Activated naive CD4-positive, alpha-beta T cell treated with anti-CD3 and anti-CD28 coated beads, Interleukin-2, amount 50 U/mL, for 24 hours (primary cell): ENCODE measurements at regions not wholly inside any gene's neighbourhood (a gene's known extent, or its start where the extent isn't known, plus 50 kb on each side); places are given as distances from the start of the nearest gene placed in this dataset.

Experiments used
- H3K27ac Mint-ChIP-seq: one replicate; pipeline ENCODE4 v1.8.0; 2021; ENCODE audit warnings: mild to moderate bottlenecking, mixed read lengths
- H3K27me3 Mint-ChIP-seq: one replicate; pipeline ENCODE4 v1.8.0; 2021; ENCODE audit warnings: mixed read lengths
- H3K36me3 Mint-ChIP-seq: one replicate; pipeline ENCODE4 v1.8.0; 2021; ENCODE audit warnings: mixed read lengths
- H3K4me1 Mint-ChIP-seq: one replicate; pipeline ENCODE4 v1.8.0; 2021; ENCODE audit warnings: mixed read lengths
- H3K4me3 Mint-ChIP-seq: one replicate; pipeline ENCODE4 v1.8.0; 2021; ENCODE audit warnings: mild to moderate bottlenecking, mixed read lengths
- H3K9me3 Mint-ChIP-seq: one replicate; pipeline ENCODE4 v1.8.0; 2021; ENCODE audit warnings: mixed read lengths

GRCh38 chr3:187955587-187955952 lies 198.4 kb upstream of the LPP start:
- H3K4me1 Mint-ChIP-seq = peaks cover 40% of the 10 kb centered on the region
- H3K36me3 Mint-ChIP-seq = no peaks in the 10 kb centered on the region
- no peak overlapping the region for H3K4me3 Mint-ChIP-seq
- no peaks in the 10 kb centered on the region for H3K9me3 Mint-ChIP-seq
- no peak overlapping the region for H3K27ac Mint-ChIP-seq
- no peaks in the 10 kb centered on the region for H3K27me3 Mint-ChIP-seq

GRCh38 chr3:187957165-187957581 lies 196.8 kb upstream of the LPP start:
- Mint-ChIP-seq H3K27ac (no peak overlapping the region), H3K4me3 (no peak overlapping the region), H3K27me3 (no peaks in the 10 kb centered on the region), H3K9me3 (no peaks in the 10 kb centered on the region), H3K4me1 (peaks cover 38% of the 10 kb centered on the region), H3K36me3 (no peaks in the 10 kb centered on the region)

- H3K27ac Mint-ChIP-seq = no peak overlapping the region
- H3K4me3 Mint-ChIP-seq = no peak overlapping the region
Observed at GRCh38 chr3:187957582-187957981, 196.4 kb upstream of the LPP start.

GRCh38 chr3:187958432-187959003 lies 195.4 kb upstream of the LPP start:
- peak overlapping the region; percentile 73 for H3K4me3 Mint-ChIP-seq
- no peaks in the 10 kb centered on the region for H3K36me3 Mint-ChIP-seq
- peak overlapping the region; percentile 91 for H3K27ac Mint-ChIP-seq
- no peaks in the 10 kb centered on the region for H3K27me3 Mint-ChIP-seq
- H3K9me3 Mint-ChIP-seq = no peaks in the 10 kb centered on the region
- peaks cover 37% of the 10 kb centered on the region for H3K4me1 Mint-ChIP-seq

More at GRCh38 chr3:187957582-187957981, 196.4 kb upstream of the LPP start:
- no peaks in the 10 kb centered on the region for H3K36me3 Mint-ChIP-seq
- no peaks in the 10 kb centered on the region for H3K9me3 Mint-ChIP-seq
- H3K4me1 Mint-ChIP-seq = peaks cover 37% of the 10 kb centered on the region
- H3K27me3 Mint-ChIP-seq = no peaks in the 10 kb centered on the region

- no peaks in the 10 kb centered on the region for H3K27me3 Mint-ChIP-seq
- H3K4me1 Mint-ChIP-seq = peaks cover 32% of the 10 kb centered on the region
- no peak overlapping the region for H3K27ac Mint-ChIP-seq
- no peaks in the 10 kb centered on the region for H3K36me3 Mint-ChIP-seq
- no peak overlapping the region for H3K4me3 Mint-ChIP-seq
- H3K9me3 Mint-ChIP-seq = no peaks in the 10 kb centered on the region
Observed at GRCh38 chr3:187960820-187961219, 193.1 kb upstream of the LPP start.

GRCh38 chr3:187961366-187961765 lies 192.6 kb upstream of the LPP start:
- Mint-ChIP-seq H3K27ac (no peak overlapping the region), H3K9me3 (no peaks in the 10 kb centered on the region), H3K36me3 (no peaks in the 10 kb centered on the region), H3K27me3 (no peaks in the 10 kb centered on the region), H3K4me1 (peaks cover 28% of the 10 kb centered on the region), H3K4me3 (no peak overlapping the region)

- Mint-ChIP-seq H3K4me3 (no peak overlapping the region), H3K9me3 (no peaks in the 10 kb centered on the region), H3K36me3 (no peaks in the 10 kb centered on the region), H3K27me3 (no peaks in the 10 kb centered on the region), H3K27ac (no peak overlapping the region), H3K4me1 (peaks cover 14% of the 10 kb centered on the region)
Observed at GRCh38 chr3:187963003-187963676, 190.8 kb upstream of the LPP start.

GRCh38 chr3:187963677-187964385 lies 190.1 kb upstream of the LPP start:
- H3K4me1 Mint-ChIP-seq = peaks cover 7% of the 10 kb centered on the region
- no peak overlapping the region for H3K4me3 Mint-ChIP-seq
- no peaks in the 10 kb centered on the region for H3K27me3 Mint-ChIP-seq
- H3K36me3 Mint-ChIP-seq = no peaks in the 10 kb centered on the region
- peak overlapping the region; percentile 37 for H3K27ac Mint-ChIP-seq
- no peaks in the 10 kb centered on the region for H3K9me3 Mint-ChIP-seq

- Mint-ChIP-seq H3K27me3 (no peaks in the 10 kb centered on the region), H3K27ac (no peak overlapping the region), H3K36me3 (no peaks in the 10 kb centered on the region), H3K9me3 (no peaks in the 10 kb centered on the region), H3K4me3 (no peak overlapping the region), H3K4me1 (no peaks in the 10 kb centered on the region)
Observed at GRCh38 chr3:187964760-187965159, 189.2 kb upstream of the LPP start.

- Mint-ChIP-seq H3K4me1 (no peaks in the 10 kb centered on the region), H3K27me3 (no peaks in the 10 kb centered on the region), H3K36me3 (no peaks in the 10 kb centered on the region), H3K4me3 (no peak overlapping the region), H3K9me3 (no peaks in the 10 kb centered on the region), H3K27ac (no peak overlapping the region)
Observed at GRCh38 chr3:187966096-187966495, 187.9 kb upstream of the LPP start.

- Mint-ChIP-seq H3K4me1 (no peaks in the 10 kb centered on the region), H3K4me3 (no peak overlapping the region)
Observed at GRCh38 chr3:187966636-187967406, 187.1 kb upstream of the LPP start.

GRCh38 chr3:187967993-187968392 lies 186.0 kb upstream of the LPP start:
- Mint-ChIP-seq H3K27ac (no peak overlapping the region), H3K27me3 (no peaks in the 10 kb centered on the region), H3K36me3 (no peaks in the 10 kb centered on the region), H3K4me3 (no peak overlapping the region), H3K4me1 (no peaks in the 10 kb centered on the region), H3K9me3 (no peaks in the 10 kb centered on the region)

More at GRCh38 chr3:187966636-187967406, 187.1 kb upstream of the LPP start:
- H3K27me3 Mint-ChIP-seq = no peaks in the 10 kb centered on the region
- H3K27ac Mint-ChIP-seq = no peak overlapping the region
- H3K9me3 Mint-ChIP-seq = no peaks in the 10 kb centered on the region
- no peaks in the 10 kb centered on the region for H3K36me3 Mint-ChIP-seq

GRCh38 chr3:187968883-187969580 lies 184.9 kb upstream of the LPP start:
- no peak overlapping the region for H3K27ac Mint-ChIP-seq
- no peak overlapping the region for H3K4me3 Mint-ChIP-seq
- H3K27me3 Mint-ChIP-seq = no peaks in the 10 kb centered on the region
- no peaks in the 10 kb centered on the region for H3K36me3 Mint-ChIP-seq
- H3K9me3 Mint-ChIP-seq = no peaks in the 10 kb centered on the region
- H3K4me1 Mint-ChIP-seq = peaks cover 2% of the 10 kb centered on the region

GRCh38 chr3:187969581-187969950 lies 184.4 kb upstream of the LPP start:
- H3K4me1 Mint-ChIP-seq = peaks cover 7% of the 10 kb centered on the region
- no peak overlapping the region for H3K4me3 Mint-ChIP-seq

GRCh38 chr3:187970106-187970505 lies 183.9 kb upstream of the LPP start:
- Mint-ChIP-seq H3K27ac (no peak overlapping the region), H3K4me1 (peaks cover 13% of the 10 kb centered on the region), H3K27me3 (no peaks in the 10 kb centered on the region), H3K4me3 (no peak overlapping the region), H3K36me3 (no peaks in the 10 kb centered on the region), H3K9me3 (no peaks in the 10 kb centered on the region)

More at GRCh38 chr3:187969581-187969950, 184.4 kb upstream of the LPP start:
- Mint-ChIP-seq H3K27ac (no peak overlapping the region), H3K27me3 (no peaks in the 10 kb centered on the region), H3K36me3 (no peaks in the 10 kb centered on the region), H3K9me3 (no peaks in the 10 kb centered on the region)
